Ureter (tissue), 1 donor: ENCODE measurements at regions not wholly inside any gene's neighbourhood (a gene's known extent, or its start where the extent isn't known, plus 50 kb on each side); places are given as distances from the start of the nearest gene placed in this dataset.
A peak's percentile ranks its signal among the peaks of the same experiment; 100 is the strongest.

ENCODE experiments used
- DNase-seq: peaks from one replicate; pipeline ENCODE4 v3.0.0-alpha.2; 2020; ENCODE audit warnings: low spot score
- donor health status: DM: yes; HTN: yes; CAD: no.

- DNase-seq, result no peak
These were observed 69.0 kb upstream of the GDF10 start for GRCh38 chr10:47230957-47231356.

- DNase-seq, result no peak
These were observed 68.6 kb upstream of the GDF10 start for GRCh38 chr10:47231414-47231813.

DNA sequence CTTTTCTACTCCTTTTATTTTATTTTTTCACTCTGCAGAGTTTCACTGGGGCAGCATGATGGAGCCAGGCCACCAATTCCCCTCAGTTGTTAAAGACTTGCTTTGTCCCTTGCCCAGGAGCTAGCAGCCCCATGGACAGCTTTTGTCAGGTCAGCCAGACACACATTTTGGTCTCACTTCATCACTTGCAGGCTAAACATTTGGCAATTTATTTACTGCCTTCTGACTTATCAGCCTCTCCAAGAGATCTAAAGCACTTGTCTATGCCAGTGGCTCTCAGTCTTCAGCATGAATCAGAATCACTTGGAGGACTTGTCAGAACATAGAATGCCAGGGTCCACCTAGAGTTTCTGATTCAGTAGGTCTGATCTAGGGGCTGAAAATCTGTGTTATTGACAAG, 66.4 kb upstream of the GDF10 start:
- DNase-seq, result no peak

DNA sequence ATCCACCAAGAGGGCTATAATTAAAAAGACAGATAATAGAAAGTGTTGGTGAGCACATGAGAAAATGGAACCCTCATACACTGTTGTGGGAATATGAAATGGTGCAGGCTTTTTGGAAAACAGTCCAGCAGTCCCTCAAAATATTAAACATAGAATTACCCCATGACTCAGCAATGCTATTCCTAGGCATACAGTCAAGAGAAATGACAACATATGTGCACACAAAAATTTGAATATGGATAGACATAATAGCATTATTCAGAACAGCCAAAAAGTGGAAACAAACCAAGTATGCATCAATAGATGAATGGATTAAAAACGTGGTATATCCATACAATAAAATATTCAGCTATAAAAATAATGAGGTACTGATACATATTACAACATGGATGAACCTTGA, 64.5 kb upstream of the GDF10 start:
- DNase-seq, result no peak

- no peak for DNase-seq
These were observed 62.4 kb upstream of the GDF10 start for GRCh38 chr10:47237316-47238260.

DNA sequence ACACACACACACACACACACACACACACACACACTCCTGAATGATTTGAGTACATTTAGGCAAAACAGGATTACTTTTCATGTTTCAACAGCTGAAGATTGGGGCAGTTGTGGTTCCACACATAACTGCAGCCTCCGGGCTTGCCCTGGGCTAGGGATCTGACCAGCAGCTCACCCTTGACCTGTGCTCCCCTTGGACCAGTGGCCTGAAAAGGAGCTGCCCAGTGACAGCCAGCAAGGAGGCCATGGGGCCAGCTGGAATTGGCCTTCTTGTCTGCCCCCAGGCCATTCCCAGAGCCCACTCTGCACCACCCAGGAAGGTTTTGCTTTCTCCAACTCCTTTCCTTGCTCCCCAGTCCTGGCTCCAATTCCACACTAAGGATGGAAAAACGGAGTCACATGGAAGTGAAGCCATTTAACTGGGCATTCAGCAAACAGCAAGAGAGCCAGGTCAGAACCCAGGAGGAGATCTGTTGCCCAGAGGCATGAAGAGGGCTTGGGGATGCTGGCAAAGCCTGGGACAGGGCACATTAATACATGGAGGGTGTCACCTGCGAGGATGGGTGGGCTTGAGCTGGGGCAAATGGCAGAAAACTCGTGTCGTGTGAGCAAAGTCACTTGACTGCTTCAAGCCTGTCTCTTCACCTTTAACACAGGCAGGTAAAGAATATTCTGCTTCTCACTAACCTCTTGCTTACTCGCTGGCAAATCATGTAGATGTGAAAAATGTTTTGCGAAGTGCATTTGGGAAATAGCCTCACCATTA, 61.5 kb upstream of the GDF10 start:
- no peak for DNase-seq

DNA sequence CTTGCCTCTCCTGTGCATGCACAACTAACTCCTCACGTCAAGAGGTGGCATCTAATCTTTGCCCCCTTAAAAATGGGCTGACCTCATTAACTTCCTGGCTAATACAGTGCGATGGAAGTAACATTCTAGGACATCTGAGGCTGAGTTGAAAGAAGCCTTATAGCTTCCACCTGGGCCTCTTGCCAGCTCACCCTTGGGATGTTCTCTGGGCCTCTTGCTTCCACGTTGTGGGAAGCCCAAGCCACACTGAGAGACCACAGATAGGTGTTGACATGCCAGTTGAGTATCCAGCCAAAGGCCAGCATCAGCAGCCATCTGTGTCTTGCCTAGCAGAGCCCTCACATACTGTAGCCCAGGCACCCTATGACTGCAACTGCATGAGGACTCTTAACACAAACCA, 60.8 kb upstream of the GDF10 start:
- no peak for DNase-seq

DNA sequence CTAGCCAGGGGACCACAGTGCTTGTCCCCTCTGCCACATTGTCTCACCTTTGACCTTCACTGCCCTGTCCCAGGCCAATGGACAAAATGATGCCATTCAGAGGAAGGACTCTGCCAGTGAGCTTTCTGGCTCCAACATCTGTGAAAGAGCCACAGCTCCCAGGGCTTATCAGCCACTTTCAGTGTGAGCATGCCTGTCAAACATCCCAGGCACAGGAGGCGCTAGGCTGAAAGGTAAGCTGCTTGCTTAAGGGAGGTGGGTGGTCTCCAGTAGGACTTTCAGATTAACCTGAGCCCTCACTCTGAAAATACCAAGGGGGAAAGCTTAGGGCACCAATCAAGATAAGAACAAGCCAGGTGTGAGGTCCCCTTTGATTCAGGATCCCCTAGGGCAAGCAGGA, 59.8 kb upstream of the GDF10 start:
- no peak for DNase-seq

DNA sequence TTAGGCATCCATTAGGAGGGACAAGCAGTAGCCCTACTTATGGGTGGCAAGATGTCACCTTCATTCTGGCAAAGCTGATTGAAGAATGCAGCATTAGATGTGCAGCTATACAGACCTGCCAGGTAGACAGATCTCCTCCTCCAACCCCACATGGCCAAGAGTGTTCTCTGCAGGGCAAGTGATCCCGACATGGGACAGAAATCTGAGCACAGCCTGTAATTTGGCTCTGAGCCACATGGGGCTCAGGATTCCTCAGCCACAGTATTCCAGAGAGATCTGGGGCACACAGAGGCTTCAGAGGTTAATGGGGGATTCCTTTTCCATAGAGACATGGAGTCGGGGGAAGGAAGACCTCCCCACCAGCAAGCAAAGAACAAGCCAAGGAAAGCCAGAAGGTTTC, 58.7 kb upstream of the GDF10 start:
- no peak for DNase-seq

- DNase-seq, result no peak
These were observed 57.8 kb upstream of the GDF10 start for GRCh38 chr10:47241946-47242867.

- DNase-seq, result no peak
These were observed 56.6 kb upstream of the GDF10 start for GRCh38 chr10:47243356-47243755.

DNA sequence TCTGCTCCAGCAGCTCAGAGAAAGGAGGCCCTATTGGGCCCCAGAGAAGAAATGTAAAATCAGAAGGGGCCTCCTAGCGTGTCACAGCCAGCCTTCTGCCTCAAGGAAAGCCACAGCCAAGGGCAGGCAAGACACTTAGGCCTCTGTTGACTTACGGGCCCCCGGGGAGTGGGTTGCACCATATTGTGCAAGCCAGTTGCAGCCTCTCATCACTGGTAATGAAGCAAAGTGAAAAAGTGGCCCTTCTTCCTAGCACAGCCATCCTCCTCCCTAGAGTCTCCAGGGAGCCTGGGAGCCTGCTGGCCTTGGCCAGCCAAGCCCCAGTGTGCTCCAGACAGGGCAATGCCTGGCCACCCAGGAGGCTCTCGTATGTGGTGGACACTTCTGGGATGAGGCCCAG, 56.2 kb upstream of the GDF10 start:
- DNase-seq, result peak; percentile 52

DNA sequence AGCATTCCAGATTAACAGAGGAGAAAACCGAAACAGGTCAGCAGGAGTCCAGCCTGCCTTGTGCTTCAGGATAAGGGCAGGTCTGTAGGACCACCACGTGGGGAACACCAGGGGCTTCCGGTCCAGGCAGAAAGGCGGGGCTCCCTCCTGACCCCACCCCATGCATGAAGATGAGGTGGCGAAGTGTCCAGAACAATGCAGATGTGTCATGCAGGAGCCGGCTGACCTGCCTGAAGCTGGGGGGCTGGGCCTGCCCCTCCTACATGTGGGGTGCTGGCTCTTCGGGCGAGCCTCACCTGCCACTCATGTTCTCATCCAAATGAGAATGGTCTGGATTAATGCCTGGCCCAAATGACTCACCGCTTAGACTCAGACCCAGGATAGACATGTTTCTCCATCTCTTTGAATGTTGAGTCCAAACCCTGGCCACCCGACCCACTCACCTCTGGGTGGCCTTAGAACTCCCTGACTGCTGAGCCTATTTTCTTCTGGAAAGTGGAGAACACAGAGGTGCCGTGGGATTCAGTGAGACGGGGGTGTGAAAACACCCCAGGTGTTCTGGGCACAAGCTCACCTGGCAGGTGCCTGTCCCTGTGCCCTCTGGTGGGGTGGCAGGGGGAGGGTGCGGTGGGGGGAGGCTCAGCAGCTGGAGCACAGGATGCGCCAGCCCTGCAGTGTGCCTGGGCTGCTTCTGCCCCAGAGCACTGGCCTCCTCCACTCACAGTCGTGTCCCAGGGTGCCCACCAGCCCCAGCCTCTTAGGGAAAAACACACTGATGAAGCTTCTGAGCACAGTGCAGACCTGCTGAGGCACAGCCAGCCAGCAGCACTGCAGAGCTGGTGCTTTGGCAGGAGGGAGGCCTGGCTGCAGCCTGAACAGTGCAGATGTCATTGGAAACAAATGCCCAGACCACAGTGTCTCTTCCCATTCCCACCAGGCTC, 55.2 kb upstream of the GDF10 start:
- no peak for DNase-seq

- no peak for DNase-seq
These were observed 54.2 kb upstream of the GDF10 start for GRCh38 chr10:47245731-47246350.

DNA sequence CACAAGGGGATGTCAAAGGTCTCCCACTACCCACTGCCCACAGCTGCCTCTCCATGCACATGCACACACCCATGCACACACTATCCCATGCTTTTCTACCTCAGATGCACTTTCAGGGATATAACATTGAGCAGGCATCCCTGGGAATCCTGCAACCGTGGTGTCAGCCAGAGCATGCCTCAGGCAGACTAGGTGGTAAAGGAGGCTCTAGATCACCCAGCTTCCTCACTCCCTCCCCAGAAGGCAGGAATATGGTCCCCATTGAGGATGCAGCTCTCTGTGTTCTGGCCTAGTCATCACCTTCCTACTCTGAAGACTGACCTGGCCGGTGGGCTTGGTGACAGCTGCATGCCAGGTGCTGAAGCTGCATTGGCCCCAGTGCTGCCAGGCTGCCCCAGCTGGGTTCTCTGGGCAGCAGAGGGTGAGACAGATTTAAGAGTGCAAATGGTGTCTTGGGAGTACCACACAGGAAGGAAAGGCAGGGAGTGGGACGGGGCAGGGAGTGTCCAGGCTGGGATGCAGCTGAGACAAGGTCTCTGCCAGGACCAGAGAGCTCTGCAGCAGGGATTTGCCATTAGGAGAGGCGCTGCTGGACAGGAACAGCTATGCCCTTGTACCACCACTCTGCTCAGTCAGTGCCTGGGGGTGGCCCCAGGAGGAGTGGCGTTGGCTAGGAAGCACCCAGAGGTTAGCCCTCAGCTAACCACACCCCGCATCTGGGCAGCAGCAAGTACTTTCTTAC, 53.4 kb upstream of the GDF10 start:
- no peak for DNase-seq

DNA sequence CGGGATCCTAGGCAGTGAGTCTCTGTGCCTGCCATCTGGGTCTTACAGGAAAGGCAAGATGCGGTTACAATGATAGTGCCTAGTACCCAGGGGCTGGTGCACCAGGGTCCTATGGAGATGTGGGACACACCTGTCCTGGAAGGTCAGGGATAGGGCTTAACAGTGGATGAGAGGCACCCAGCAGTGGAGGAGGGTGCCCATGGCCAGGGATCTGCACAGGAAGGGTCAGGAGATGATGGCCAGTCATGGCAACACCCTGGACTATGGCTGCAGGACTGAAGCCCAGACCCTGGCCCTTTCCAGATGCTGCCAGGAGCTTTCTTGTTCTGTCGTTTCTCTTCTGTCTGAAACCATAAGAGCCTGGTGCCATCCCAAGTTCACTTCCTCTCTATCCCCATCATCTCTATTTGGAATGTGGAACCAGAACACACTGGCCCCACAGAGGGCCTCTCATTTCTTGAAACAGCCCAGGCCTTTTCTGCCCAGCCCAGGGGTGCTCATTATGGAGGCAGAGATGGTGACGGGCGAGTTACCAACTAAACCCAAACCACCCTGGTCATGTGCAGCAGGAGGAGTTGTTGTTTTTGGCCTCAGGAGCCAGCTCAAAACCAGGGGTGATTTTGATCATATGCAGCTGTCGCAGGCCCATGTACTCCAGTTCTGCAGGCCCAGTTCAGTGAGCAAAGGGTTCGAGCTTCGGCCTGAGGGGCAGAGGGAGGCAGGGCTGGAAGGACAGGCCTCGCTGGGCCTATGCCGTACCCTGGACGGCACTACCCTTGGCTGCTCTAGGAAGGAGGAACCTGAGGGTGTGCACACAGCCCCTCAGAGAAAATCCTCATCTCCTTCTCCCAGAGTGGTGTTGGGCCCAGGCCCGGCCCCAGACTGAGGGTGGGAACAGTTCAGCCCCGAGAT, 52.6 kb upstream of the GDF10 start:
- DNase-seq, result no peak

GRCh38 chr10:47248386-47249090, 51.5 kb upstream of the GDF10 start:
- DNase-seq, result no peak

DNA sequence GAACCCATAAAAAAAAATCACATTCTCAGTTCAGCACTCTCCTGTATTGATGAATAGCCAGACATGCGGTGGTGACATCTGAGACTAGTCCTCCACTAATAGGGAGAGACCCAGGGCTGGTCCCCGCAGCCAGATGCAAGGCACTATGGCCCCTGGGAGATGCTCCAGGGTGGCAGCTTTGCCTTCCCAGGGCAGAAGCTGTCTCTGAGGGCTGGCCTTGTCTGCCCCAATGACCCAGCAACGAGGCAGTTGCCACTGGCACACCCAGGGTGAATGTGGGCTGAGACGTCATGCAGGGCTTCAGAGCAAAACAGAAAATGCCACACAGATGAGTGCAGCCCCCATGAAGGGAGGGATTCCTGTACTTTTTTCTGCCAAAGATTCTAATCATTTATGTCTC, 50.1 kb upstream of the GDF10 start:
- no peak for DNase-seq
